HUES64 (cell line): ENCODE measurements at regions not wholly inside any gene's neighbourhood (a gene's known extent, or its start where the extent isn't known, plus 50 kb on each side); places are given as distances from the start of the nearest gene placed in this dataset.
"Not testable (repeated sequence)": the region's sequence is repeated elsewhere in the genome, so short reads cannot be mapped to it uniquely, and the experiment has no call there.

ENCODE experiments used
- H3K27ac ChIP-seq: 2 replicates; pipeline ENCODE4 v1.7.0; 2013; ENCODE audit warnings: low read depth, low read length, inconsistent platforms
- H3K27me3 ChIP-seq: 2 replicates; pipeline ENCODE4 v1.6.1; 2013; ENCODE audit warnings: mild to moderate bottlenecking, low read length; ENCODE audit not compliant: insufficient read depth
- H3K36me3 ChIP-seq: 2 replicates; pipeline ENCODE4 v1.6.1; 2013; ENCODE audit warnings: mild to moderate bottlenecking, low read length; ENCODE audit not compliant: insufficient read depth
- H3K4me1 ChIP-seq: 2 replicates; pipeline ENCODE4 v1.6.1; 2013; ENCODE audit warnings: mild to moderate bottlenecking, low read length, moderate library complexity; ENCODE audit not compliant: insufficient read depth
- H3K4me3 ChIP-seq: 2 replicates; pipeline ENCODE4 v1.5.1; 2013; ENCODE audit warnings: mild to moderate bottlenecking, low read length, moderate library complexity
- H3K9ac ChIP-seq: 2 replicates; pipeline ENCODE4 v1.6.1; 2013; ENCODE audit warnings: mild to moderate bottlenecking, low read depth, low read length
- H3K9me3 ChIP-seq: 2 replicates; pipeline ENCODE4 v1.6.1; 2013; ENCODE audit warnings: low read depth, low read length; ENCODE audit not compliant: insufficient read depth
- WGBS: fragments of 150-250, 120-280 bp; methylation state at CpG from one replicate; pipeline ENCODE4 v1.1.7; 2013; ENCODE audit warnings: missing lambda C conversion rate; 5-methylcytosine and 5-hydroxymethylcytosine counted together

- Histone ChIP-seq H3K9ac (no peak overlapping the region), H3K36me3 (no peaks in the 10 kb centered on the region), H3K27ac (no peak overlapping the region), H3K27me3 (no peaks in the 10 kb centered on the region), H3K9me3 (peaks cover 77% of the 10 kb centered on the region), H3K4me1 (no peaks in the 10 kb centered on the region), H3K4me3 (no peak overlapping the region)
- 69% methylated on average over 17 of the region's 17 CpGs for WGBS
These were observed 78.9 kb upstream of the PEG3 start for GRCh38 chr19:56919308-56919995.

GRCh38 chr19:56926094-56926493 is 85.6 kb upstream of the PEG3 start:
- peaks cover 84% of the 10 kb centered on the region for H3K9me3 ChIP-seq
- WGBS, result 89% methylated on average over 3 of the region's 5 CpGs
- H3K27ac ChIP-seq, H3K4me3 ChIP-seq, H3K4me1 ChIP-seq, H3K9ac ChIP-seq, H3K27me3 ChIP-seq, H3K36me3 ChIP-seq: not testable (repeated sequence)

DNA sequence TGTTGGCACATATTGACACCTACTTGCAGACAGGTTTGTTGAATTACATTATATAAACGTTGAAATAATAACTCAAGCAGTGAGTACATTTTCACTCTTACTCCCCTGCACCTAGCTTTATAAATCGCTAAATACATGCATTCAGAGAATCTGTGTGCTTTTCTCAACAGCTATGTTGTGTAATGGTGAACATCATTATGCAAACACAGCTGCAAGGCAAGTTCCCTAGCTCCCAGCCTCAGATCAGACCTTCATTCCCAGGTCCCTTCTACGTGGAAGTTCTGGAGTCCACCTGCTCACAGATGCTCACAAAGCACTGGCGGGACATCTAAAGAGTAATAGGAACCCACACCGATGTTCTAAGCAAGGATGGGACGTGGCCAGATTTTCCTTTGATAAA is 86.8 kb upstream of the PEG3 start:
- H3K27ac ChIP-seq, result no peak overlapping the region
- no peak overlapping the region for H3K4me3 ChIP-seq
- H3K9me3 ChIP-seq, result peaks cover 92% of the 10 kb centered on the region
- no peaks in the 10 kb centered on the region for H3K27me3 ChIP-seq
- no peaks in the 10 kb centered on the region for H3K36me3 ChIP-seq
- no peak overlapping the region for H3K9ac ChIP-seq
- H3K4me1 ChIP-seq, result no peaks in the 10 kb centered on the region
- whole genome bisulfite sequencing, result 62% methylated on average over 6 of the region's 6 CpGs

DNA sequence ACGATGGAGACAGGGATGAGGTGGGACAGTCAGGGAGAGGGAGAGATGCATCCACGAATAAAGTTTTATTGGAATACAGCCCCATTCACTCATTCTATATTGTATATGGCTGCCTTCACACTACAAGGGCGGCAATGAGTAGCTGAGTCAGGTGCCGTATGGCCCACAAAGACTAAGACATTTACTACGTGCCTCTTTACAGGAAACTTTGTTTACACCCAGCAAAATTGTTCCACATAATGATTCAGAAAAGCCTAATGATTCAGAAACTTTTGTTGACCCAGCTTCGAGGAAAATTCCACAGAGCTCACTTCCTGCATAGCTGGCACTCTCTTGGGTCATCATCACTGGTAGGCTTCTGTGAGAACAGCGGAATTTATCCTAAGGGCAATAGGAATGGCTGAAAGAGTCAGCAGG is 87.3 kb upstream of the PEG3 start:
- no peak overlapping the region for H3K9ac ChIP-seq
- H3K4me3 ChIP-seq, result no peak overlapping the region
- H3K4me1 ChIP-seq, result no peaks in the 10 kb centered on the region
- H3K36me3 ChIP-seq, result no peaks in the 10 kb centered on the region
- H3K27me3 ChIP-seq, result no peaks in the 10 kb centered on the region
- H3K27ac ChIP-seq, result no peak overlapping the region
- WGBS, result 69% methylated on average over 7 of the region's 7 CpGs
- H3K9me3 ChIP-seq, result peaks cover 97% of the 10 kb centered on the region

DNA sequence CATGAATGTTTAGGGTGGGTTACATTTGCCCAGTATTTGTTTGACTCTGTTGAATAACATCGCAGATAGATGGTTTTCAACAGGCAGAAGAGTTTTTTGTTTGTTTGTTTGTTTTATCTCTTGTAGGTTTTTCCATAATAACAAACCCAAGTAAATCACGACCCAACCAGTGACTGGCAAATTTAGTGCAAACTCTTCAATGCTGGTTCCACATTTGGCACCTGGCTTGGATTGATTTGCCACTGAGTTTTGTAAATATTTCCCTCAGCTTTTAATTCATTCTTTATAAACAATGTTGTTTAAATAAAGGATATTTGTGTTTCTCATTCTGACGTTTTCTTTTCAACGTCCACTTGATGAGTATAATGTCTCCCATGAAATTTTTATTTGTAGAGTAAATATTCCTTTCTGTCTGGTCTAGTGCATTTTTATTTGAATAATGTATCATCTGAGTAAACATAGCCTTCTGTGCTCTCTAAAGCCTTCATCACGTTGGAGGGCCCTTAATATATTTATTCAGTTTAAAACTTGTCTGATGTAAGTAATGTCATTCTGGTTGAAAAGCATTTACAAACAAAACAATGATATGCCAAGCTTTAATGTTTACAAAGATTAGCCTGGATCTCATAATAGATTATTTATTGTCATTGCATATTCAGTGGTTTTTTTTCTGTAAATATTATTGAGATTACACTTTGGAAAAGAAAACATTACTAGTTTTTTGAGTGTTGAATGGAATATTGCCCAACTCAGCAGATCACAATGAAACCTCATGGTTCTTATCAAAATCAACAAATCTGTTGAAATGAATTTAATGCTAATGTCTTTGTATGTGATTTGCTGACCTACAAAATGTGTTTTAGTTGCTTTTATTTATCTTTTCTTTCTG is 90.4 kb upstream of the PEG3 start:
- no peak overlapping the region for H3K4me3 ChIP-seq
- H3K36me3 ChIP-seq, result no peaks in the 10 kb centered on the region
- H3K9ac ChIP-seq, result no peak overlapping the region
- no peaks in the 10 kb centered on the region for H3K27me3 ChIP-seq
- WGBS, result 83% methylated on average over 4 of the region's 5 CpGs
- H3K9me3 ChIP-seq, result peaks cover 93% of the 10 kb centered on the region
- H3K4me1 ChIP-seq, result no peaks in the 10 kb centered on the region
- H3K27ac ChIP-seq, result no peak overlapping the region

GRCh38 chr19:56933014-56933705 is 92.6 kb upstream of the PEG3 start:
- no peak overlapping the region for H3K4me3 ChIP-seq
- H3K9ac ChIP-seq, result no peak overlapping the region
- peaks cover 93% of the 10 kb centered on the region for H3K9me3 ChIP-seq
- 84% methylated on average over 12 of the region's 13 CpGs for WGBS
- H3K27ac ChIP-seq, result no peak overlapping the region
- H3K4me1 ChIP-seq, result no peaks in the 10 kb centered on the region
- no peaks in the 10 kb centered on the region for H3K27me3 ChIP-seq
- no peaks in the 10 kb centered on the region for H3K36me3 ChIP-seq

- H3K4me3 ChIP-seq, result no peak overlapping the region
These were observed 94.0 kb upstream of the PEG3 start for GRCh38 chr19:56934438-56935090.

GRCh38 chr19:56939951-56940350 is 99.4 kb upstream of the PEG3 start:
- Histone ChIP-seq H3K4me3 (no peak overlapping the region), H3K27me3 (no peaks in the 10 kb centered on the region), H3K9ac (no peak overlapping the region), H3K27ac (no peak overlapping the region), H3K36me3 (no peaks in the 10 kb centered on the region), H3K9me3 (peaks cover 88% of the 10 kb centered on the region), H3K4me1 (no peaks in the 10 kb centered on the region)
- 93% methylated on average over 11 of the region's 11 CpGs for WGBS

More at GRCh38 chr19:56934438-56935090, 94.0 kb upstream of the PEG3 start:
- Histone ChIP-seq H3K27me3 (no peaks in the 10 kb centered on the region), H3K4me1 (no peaks in the 10 kb centered on the region), H3K9me3 (peaks cover 93% of the 10 kb centered on the region), H3K9ac (no peak overlapping the region), H3K36me3 (no peaks in the 10 kb centered on the region), H3K27ac (no peak overlapping the region)
- 79% methylated on average over 9 of the region's 9 CpGs for WGBS

DNA sequence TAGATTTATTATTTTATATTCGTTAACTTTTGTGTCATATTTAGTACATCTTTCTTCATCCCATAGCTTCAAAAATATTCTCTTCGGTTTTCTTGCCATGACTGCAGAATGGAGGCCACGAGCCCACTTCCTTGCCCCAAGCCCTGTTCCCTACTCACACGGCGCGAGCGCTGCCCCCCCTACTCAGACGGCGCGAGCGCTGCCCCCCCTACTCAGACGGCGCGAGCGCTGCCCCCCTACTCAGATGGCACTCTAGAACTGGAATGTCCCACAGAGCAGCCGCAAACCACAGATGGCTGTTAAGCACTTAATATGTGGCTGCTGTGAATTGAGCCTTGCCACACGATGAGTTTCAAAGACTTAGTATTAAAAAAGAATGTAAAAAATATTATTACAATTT is 102.2 kb upstream of the PEG3 start:
- H3K36me3 ChIP-seq, result no peaks in the 10 kb centered on the region
- no peaks in the 10 kb centered on the region for H3K27me3 ChIP-seq
- no peaks in the 10 kb centered on the region for H3K4me1 ChIP-seq
- peaks cover 89% of the 10 kb centered on the region for H3K9me3 ChIP-seq
- WGBS, result 95% methylated on average over 16 of the region's 17 CpGs
- H3K4me3 ChIP-seq, result no peak overlapping the region
- no peak overlapping the region for H3K9ac ChIP-seq
- H3K27ac ChIP-seq, result no peak overlapping the region

- WGBS, result 68% methylated on average over 6 of the region's 6 CpGs
- H3K4me3 ChIP-seq, result no peak overlapping the region
- H3K9me3 ChIP-seq, result peaks cover 86% of the 10 kb centered on the region
- H3K27ac ChIP-seq, result no peak overlapping the region
- no peaks in the 10 kb centered on the region for H3K27me3 ChIP-seq
- no peak overlapping the region for H3K9ac ChIP-seq
- H3K4me1 ChIP-seq, result no peaks in the 10 kb centered on the region
- H3K36me3 ChIP-seq, result no peaks in the 10 kb centered on the region
These were observed 105.6 kb upstream of the PEG3 start for GRCh38 chr19:56946159-56946558.

DNA sequence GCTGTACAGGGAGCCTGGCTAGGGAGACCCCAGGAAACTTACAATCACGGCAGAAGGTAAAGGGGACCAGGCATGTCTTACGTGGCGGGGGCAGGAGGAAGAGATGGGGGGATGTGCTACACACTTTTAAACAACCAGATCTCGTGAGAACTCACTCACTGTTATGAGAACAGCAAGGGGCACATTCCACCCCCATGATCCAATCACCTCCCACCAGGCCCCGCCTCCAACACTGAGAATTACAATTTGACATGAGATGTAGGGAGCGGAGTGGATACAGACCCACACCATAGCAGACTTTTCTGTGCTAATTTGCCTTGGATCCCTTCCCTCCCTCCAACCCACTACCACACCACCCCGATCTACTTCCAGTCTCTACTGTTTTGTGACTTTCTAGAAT is 106.7 kb upstream of the PEG3 start:
- WGBS, result 86% methylated on average over 5 of the region's 7 CpGs
- Histone ChIP-seq H3K9ac (no peak overlapping the region), H3K27ac (no peak overlapping the region), H3K4me3 (no peak overlapping the region), H3K9me3 (peaks cover 87% of the 10 kb centered on the region), H3K36me3 (no peaks in the 10 kb centered on the region), H3K4me1 (no peaks in the 10 kb centered on the region), H3K27me3 (no peaks in the 10 kb centered on the region)
